H1 (cell line): ENCODE measurements at regions not wholly inside any gene's neighbourhood (a gene's known extent, or its start where the extent isn't known, plus 50 kb on each side); places are given as distances from the start of the nearest gene placed in this dataset.
A peak's percentile ranks its signal among the peaks of the same experiment; 100 is the strongest.

Experiments
- CTCF ChIA-PET: fragments of 300-600 bp; sonication (Branson Sonifier 250); formaldehyde crosslinking; loops from one replicate; lab custom pipeline; 2021; ENCODE audit not compliant: partially characterized antibody; lab: Charles Lee
- POLR2A ChIA-PET: fragments of 300-600 bp; sonication (Branson Sonifier 250); formaldehyde crosslinking; loops from one replicate; lab custom pipeline; 2021; ENCODE audit warnings: inconsistent platforms; ENCODE audit not compliant: partially characterized antibody; lab: Charles Lee
- DNase-seq, 2 experiments: peaks; one replicate each; pipeline versions ENCODE4 v3.0.0 to v3.0.0-alpha.2; 2010 to 2022; ENCODE audit warnings: low spot score in 2 of 2, low read depth in 1 of 2, mixed read lengths in 1 of 2
- FAIRE-seq: peaks from 2 replicates; lab custom pipeline; 2011; peaks lifted over from hg19 to GRCh38; lab: Jason Lieb, UNC
- H2AFZ ChIP-seq: 2 replicates; pipeline ENCODE4 v1.8.1; 2012; ENCODE audit warnings: low read length, inconsistent platforms
- H2AK5ac ChIP-seq: 2 replicates; pipeline ENCODE4 v1.6.1; 2013; ENCODE audit warnings: low read depth, low read length
- H2BK120ac ChIP-seq: replicated peaks from 2 replicates; pipeline ENCODE3; 2013; ENCODE audit warnings: low read depth, low read length, inconsistent platforms
- H2BK12ac ChIP-seq: 2 replicates; pipeline ENCODE4 v1.6.1; 2013; ENCODE audit warnings: low read depth, low read length
- H2BK15ac ChIP-seq: 2 replicates; pipeline ENCODE4 v1.6.1; 2013; ENCODE audit warnings: low read length
- H2BK20ac ChIP-seq: 2 replicates; pipeline ENCODE4 v1.6.1; 2013; ENCODE audit warnings: low read length
- H2BK5ac ChIP-seq: 2 replicates; pipeline ENCODE4 v1.6.1; 2013; ENCODE audit warnings: low read depth, low read length
- H3K14ac ChIP-seq: 2 replicates; pipeline ENCODE4 v1.6.1; 2013; ENCODE audit warnings: inconsistent platforms; ENCODE audit not compliant: insufficient read length
- H3K18ac ChIP-seq: 2 replicates; pipeline ENCODE4 v1.6.1; 2013; ENCODE audit warnings: low read length; ENCODE audit errors: extremely low read depth
- H3K23ac ChIP-seq: 2 replicates; pipeline ENCODE4 v1.6.1; 2013; ENCODE audit warnings: inconsistent platforms; ENCODE audit not compliant: insufficient read length
- H3K23me2 ChIP-seq: 2 replicates; pipeline ENCODE4 v1.6.1; 2013; ENCODE audit warnings: low read depth, low read length
- H3K27ac ChIP-seq: 2 replicates; pipeline ENCODE4 v1.6.1; 2011; ENCODE audit warnings: low read depth, low read length, inconsistent platforms
- H3K27me3 ChIP-seq, 4 experiments: replicated peaks in 1 of 4; 1 replicate in 1 of 4; 2 replicates in 3 of 4; pipeline versions ENCODE4 v1.6.1 to v1.8.1; 2011 to 2013; ENCODE audit warnings: low read length in 3 of 4, mild to moderate bottlenecking in 3 of 4, inconsistent platforms in 2 of 4, mixed read lengths in 2 of 4, moderate library complexity in 1 of 4; ENCODE audit not compliant: control insufficient read depth in 3 of 4, insufficient read depth in 3 of 4; ENCODE audit errors: extremely low read depth in 1 of 4
- H3K36me3 ChIP-seq, 4 experiments: 2 replicates each; pipeline versions ENCODE4 v1.6.1 to v1.8.1; 2011 to 2013; ENCODE audit warnings: mild to moderate bottlenecking in 4 of 4, low read length in 3 of 4, moderate library complexity in 2 of 4, control low read depth in 1 of 4, inconsistent platforms in 1 of 4; ENCODE audit not compliant: insufficient read depth in 4 of 4, control insufficient read depth in 2 of 4
- H3K4ac ChIP-seq: replicated peaks from 2 replicates; pipeline ENCODE3; 2013; ENCODE audit warnings: low read length, low read depth, mixed read lengths, inconsistent platforms; ENCODE audit not compliant: insufficient read length
- H3K4me1 ChIP-seq, 4 experiments: replicated peaks in 1 of 4; 1 replicate in 1 of 4; 2 replicates in 3 of 4; pipeline versions ENCODE4 v1.6.1 to v1.8.1; 2011 to 2013; ENCODE audit warnings: low read length in 3 of 4, inconsistent platforms in 2 of 4, mixed read lengths in 1 of 4; ENCODE audit not compliant: insufficient read depth in 4 of 4, control insufficient read depth in 3 of 4
- H3K4me2 ChIP-seq, 2 experiments: 2 replicates each; pipeline versions ENCODE4 v1.6.1 to v1.8.1; 2011 to 2013; ENCODE audit warnings: low read depth in 2 of 2, low read length in 2 of 2, control low read depth in 1 of 2, inconsistent platforms in 1 of 2, mild to moderate bottlenecking in 1 of 2; ENCODE audit not compliant: insufficient read depth in 1 of 2
- H3K4me3 ChIP-seq, 4 experiments: fragments of 200-600, 300-600 bp in 1 of 4; sonication (generic), shearing (Covaris generic), sonication (Bioruptor Twin) in 1 of 4; 2 replicates each; pipeline versions ENCODE4 v1.5.1 to v1.8.1; 2011 to 2016; ENCODE audit warnings: low read length in 4 of 4, low read depth in 3 of 4, control low read depth in 2 of 4, inconsistent platforms in 2 of 4, mild to moderate bottlenecking in 2 of 4, mixed read lengths in 1 of 4, moderate library complexity in 1 of 4; ENCODE audit not compliant: insufficient read depth in 2 of 4; ENCODE audit errors: extremely low read depth in 1 of 4
- H3K56ac ChIP-seq: replicated peaks from 2 replicates; pipeline ENCODE3; 2013; ENCODE audit warnings: low read depth, mild to moderate bottlenecking, mixed read lengths, low read length, inconsistent platforms; ENCODE audit not compliant: insufficient read length
- H3K79me1 ChIP-seq: 2 replicates; pipeline ENCODE4 v1.6.1; 2013; ENCODE audit warnings: low read depth, low read length, control low read depth
- H3K79me2 ChIP-seq, 2 experiments: 2 replicates each; pipeline versions ENCODE4 v1.6.1 to v1.8.1; 2012 to 2013; ENCODE audit warnings: low read length in 2 of 2, mild to moderate bottlenecking in 2 of 2, inconsistent platforms in 1 of 2; ENCODE audit not compliant: insufficient read depth in 2 of 2, control insufficient read depth in 1 of 2
- H3K9ac ChIP-seq, 4 experiments: replicated peaks in 1 of 4; 1 replicate in 1 of 4; 2 replicates in 3 of 4; pipeline versions ENCODE4 v1.6.1 to v1.8.1; 2011 to 2013; ENCODE audit warnings: low read depth in 3 of 4, low read length in 3 of 4, control low read depth in 2 of 4, mild to moderate bottlenecking in 2 of 4, moderate library complexity in 2 of 4, inconsistent platforms in 1 of 4; ENCODE audit errors: extremely low read depth in 1 of 4
- H3K9me3 ChIP-seq, 2 experiments: 2 replicates each; pipeline versions ENCODE4 v1.6.1 to v1.8.1; 2012 to 2013; ENCODE audit warnings: mild to moderate bottlenecking in 2 of 2, moderate library complexity in 2 of 2, control low read depth in 1 of 2, inconsistent platforms in 1 of 2, low read depth in 1 of 2, low read length in 1 of 2, mixed read lengths in 1 of 2; ENCODE audit not compliant: insufficient read depth in 2 of 2
- H4K20me1 ChIP-seq, 2 experiments: replicated peaks in 1 of 2; 2 replicates each; pipeline versions ENCODE3 to v1.8.1; 2011 to 2013; ENCODE audit warnings: inconsistent platforms in 2 of 2, low read length in 2 of 2, mild to moderate bottlenecking in 1 of 2; ENCODE audit not compliant: insufficient read depth in 2 of 2, control insufficient read depth in 1 of 2
- H4K5ac ChIP-seq: 2 replicates; pipeline ENCODE4 v1.6.1; 2013; ENCODE audit warnings: low read length, low read depth, mixed read lengths, inconsistent platforms; ENCODE audit not compliant: insufficient read length
- H4K8ac ChIP-seq: 2 replicates; pipeline ENCODE4 v1.8.0; 2013; ENCODE audit warnings: mild to moderate bottlenecking, moderate library complexity, low read length, inconsistent platforms; ENCODE audit not compliant: insufficient read depth; ENCODE audit errors: extremely low read depth
- H4K91ac ChIP-seq: replicated peaks from 2 replicates; pipeline ENCODE3; 2013; ENCODE audit warnings: low read length, mixed read lengths, inconsistent platforms; ENCODE audit not compliant: insufficient read length
- ASH2L ChIP-seq: fragments of 200-600, 300-600 bp; sonication (generic); IDR thresholded peaks from one replicate; pipeline ENCODE4 v1.7.1; 2017; ENCODE audit warnings: low read length
- ATF2 ChIP-seq: IDR thresholded peaks from 2 replicates; pipeline ENCODE4 v1.6.1; 2012; ENCODE audit warnings: low read length, inconsistent platforms
- BACH1 ChIP-seq: IDR thresholded peaks from 2 replicates; pipeline ENCODE4 v1.6.1; 2012; ENCODE audit warnings: low read length, improper control_type of control experiment
- BRCA1 ChIP-seq: IDR thresholded peaks from 2 replicates; pipeline ENCODE4 v1.6.1; 2012; ENCODE audit warnings: low read depth, low read length, improper control_type of control experiment
- FOSL1 ChIP-seq: IDR thresholded peaks from 2 replicates; pipeline ENCODE4 v1.6.1; 2011; ENCODE audit warnings: mild to moderate bottlenecking, low read depth, low read length, moderate library complexity; ENCODE audit not compliant: insufficient read depth
- KDM1A ChIP-seq: fragments of 200-600, 300-600 bp; sonication (generic); IDR thresholded peaks from 2 replicates; pipeline ENCODE4 v1.7.1; 2016; ENCODE audit warnings: mild to moderate bottlenecking, low read length, borderline replicate concordance
- KDM4A ChIP-seq: IDR thresholded peaks from one replicate; pipeline ENCODE4 v1.7.1; 2012; ENCODE audit warnings: low read depth, mild to moderate bottlenecking, moderate library complexity, low read length, inconsistent platforms; ENCODE audit not compliant: severe bottlenecking
- MAFK ChIP-seq: IDR thresholded peaks from 2 replicates; pipeline ENCODE4 v1.6.1; 2012; ENCODE audit warnings: low read depth, mild to moderate bottlenecking, improper control_type of control experiment, low read length
- POLR2A ChIP-seq, 2 experiments: IDR thresholded peaks; 1 replicate in 1 of 2; 2 replicates in 1 of 2; pipeline ENCODE4 v1.6.1; 2011; ENCODE audit warnings: low read depth in 2 of 2, low read length in 2 of 2, mild to moderate bottlenecking in 2 of 2; ENCODE audit errors: control extremely low read depth in 1 of 2
- POLR2AphosphoS5 ChIP-seq: IDR thresholded peaks from 2 replicates; pipeline ENCODE4 v1.6.1; 2011; ENCODE audit warnings: low read depth, low read length
- SP1 ChIP-seq: IDR thresholded peaks from 2 replicates; pipeline ENCODE4 v1.6.1; 2011; ENCODE audit warnings: low read depth, low read length
- SUZ12 ChIP-seq: fragments of 200-600 bp; sonication (generic); IDR thresholded peaks from 2 replicates; pipeline ENCODE4 v1.6.1; 2012; ENCODE audit warnings: mild to moderate bottlenecking, inconsistent platforms, low read length, moderate library complexity, mixed read lengths
- TAF1 ChIP-seq: IDR thresholded peaks from 2 replicates; pipeline ENCODE4 v1.6.1; 2011; ENCODE audit warnings: mild to moderate bottlenecking, low read depth, low read length
- TCF12 ChIP-seq: IDR thresholded peaks from 2 replicates; pipeline ENCODE4 v1.6.1; 2011; ENCODE audit warnings: low read depth, mild to moderate bottlenecking, low read length
- WGBS, 2 experiments: shearing (Covaris generic) in 1 of 2; methylation state at CpG; one replicate each; pipeline versions ENCODE4 v1.1.6 to v1.1.7; 2013 to 2015; ENCODE audit warnings: low lambda C conversion rate in 2 of 2, mixed read lengths in 2 of 2, inconsistent platforms in 1 of 2, low coverage in 1 of 2, missing lambda C conversion rate in 1 of 2; ENCODE audit not compliant: insufficient replicate concordance in 2 of 2, insufficient coverage in 1 of 2, insufficient read length in 1 of 2; ENCODE audit errors: extremely low coverage in 1 of 2, missing lambda C conversion rate in 1 of 2; 5-methylcytosine and 5-hydroxymethylcytosine counted together
- TF ChIP-seq, protein P1 (sequence below): IDR thresholded peaks from 2 replicates; pipeline ENCODE4 v1.6.1; 2012; ENCODE audit warnings: inconsistent platforms

DNA sequence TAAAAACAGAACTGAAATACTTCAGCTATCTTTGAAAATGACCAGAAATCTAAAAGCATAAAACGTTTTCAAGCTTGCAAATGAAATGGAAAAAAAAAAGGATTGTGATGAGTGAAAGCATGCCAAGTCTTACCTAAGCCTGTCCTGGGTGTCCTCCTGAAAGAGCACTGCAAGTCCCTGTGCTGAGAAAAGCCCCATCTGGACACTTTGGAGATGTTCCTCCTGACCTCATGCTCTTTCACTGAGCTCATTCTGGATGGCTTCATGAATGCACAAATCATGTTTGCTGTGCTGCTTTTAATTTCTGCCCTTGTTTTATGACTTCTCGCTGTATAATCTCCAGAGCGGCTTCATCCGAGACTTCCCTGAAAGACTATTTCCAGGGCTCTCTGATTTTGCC is 136.0 kb downstream of the SOD2 start:
- Histone ChIP-seq H3K9ac (no peak overlapping the region), H3K18ac (no peak overlapping the region), H2BK5ac (no peak overlapping the region), H4K8ac (no peak overlapping the region), H2AK5ac (no peak overlapping the region), H3K79me2 (no peaks in the 10 kb centered on the region), H3K36me3 (no peaks in the 10 kb centered on the region; a peak in 2 of 8 replicates), H3K23ac (no peak overlapping the region), H2BK120ac (no peak overlapping the region), H3K56ac (no peak overlapping the region), H4K5ac (no peak overlapping the region), H2BK15ac (no peak overlapping the region), H3K27me3 (peaks cover 0 to 2% (median 0%) of the 10 kb centered on the region in 4 experiments; a peak in 1 of 7 replicates), H3K4ac (no peak overlapping the region), H3K4me2 (no peak overlapping the region), H3K27ac (no peak overlapping the region), H2BK12ac (no peak overlapping the region), H3K9me3 (peaks cover 58 to 68% of the 10 kb centered on the region in 2 experiments), H4K20me1 (no peaks in the 10 kb centered on the region), H2AFZ (no peak overlapping the region), H4K91ac (no peak overlapping the region), H2BK20ac (no peak overlapping the region), H3K79me1 (no peaks in the 10 kb centered on the region), H3K23me2 (no peaks in the 10 kb centered on the region), H3K4me3 (no peak overlapping the region), H3K14ac (no peak overlapping the region), H3K4me1 (no peaks in the 10 kb centered on the region)
- 72% methylated on average over 4 of the region's 4 CpGs; no CpG with 5 or more reads in 1 of the 2 experiments for WGBS, 2 experiments
- CTCF ChIA-PET = no interaction called here
- POLR2A ChIA-PET = no interaction called here
- no peak for FAIRE-seq
- peak in 1 of 2 experiments; percentile 14 for DNase-seq
- TF ChIP-seq ASH2L (no peak), ATF2 (no peak), FOSL1 (no peak), KDM4A (no peak), SUZ12 (no peak), MAFK (no peak), TAF1 (no peak), SP1 (no peak), BACH1 (no peak), POLR2A (IDR thresholded peaks at IDR 0.05; ENCODE audit: control extremely low read depth in 1 of 2, low read depth in 2 of 2, low read length in 2 of 2) (no peak), TCF12 (no peak), KDM1A (no peak), POLR2AphosphoS5 (no peak), BRCA1 (no peak)
- TF ChIP-seq, protein P1, sequence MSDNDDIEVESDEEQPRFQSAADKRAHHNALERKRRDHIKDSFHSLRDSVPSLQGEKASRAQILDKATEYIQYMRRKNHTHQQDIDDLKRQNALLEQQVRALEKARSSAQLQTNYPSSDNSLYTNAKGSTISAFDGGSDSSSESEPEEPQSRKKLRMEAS = no peak
